Endothelial cell of umbilical vein (primary cell): ENCODE measurements at regions not wholly inside any gene's neighbourhood (a gene's known extent, or its start where the extent isn't known, plus 50 kb on each side); places are given as distances from the start of the nearest gene placed in this dataset.

Experiments
- CTCF ChIP-seq, 2 donors: IDR thresholded peaks; 1 replicate in 1 of 2; 2 replicates in 1 of 2; pipeline ENCODE4 v1.5.1; 2011; ENCODE audit warnings: low read length in 2 of 2, mild to moderate bottlenecking in 2 of 2, moderate library complexity in 2 of 2, control low read depth in 1 of 2, inconsistent platforms in 1 of 2, low read depth in 1 of 2; ENCODE audit not compliant: insufficient read depth in 1 of 2; ENCODE audit errors: extremely low read depth in 1 of 2
- EZH2 ChIP-seq: IDR thresholded peaks from 2 replicates; pipeline ENCODE4 v1.6.1; 2012; ENCODE audit warnings: borderline replicate concordance, low read depth, mild to moderate bottlenecking, moderate library complexity, low read length, inconsistent platforms; ENCODE audit not compliant: severe bottlenecking
- FOS ChIP-seq: IDR thresholded peaks from 2 replicates; pipeline ENCODE4 v1.6.1; 2011; ENCODE audit warnings: mild to moderate bottlenecking, low read length, moderate library complexity, borderline replicate concordance; ENCODE audit not compliant: insufficient read depth
- GATA2 ChIP-seq: IDR thresholded peaks from 2 replicates; pipeline ENCODE4 v1.7.0; 2011; ENCODE audit warnings: low read depth, mild to moderate bottlenecking, moderate library complexity, mixed read lengths, low read length; ENCODE audit not compliant: insufficient read length, insufficient read depth
- JUN ChIP-seq: IDR thresholded peaks from 2 replicates; pipeline ENCODE4 v1.6.1; 2011; ENCODE audit warnings: borderline replicate concordance, low read depth; ENCODE audit not compliant: insufficient read length, insufficient read depth
- MAX ChIP-seq: IDR thresholded peaks from 2 replicates; pipeline ENCODE4 v1.6.1; 2011; ENCODE audit not compliant: insufficient read depth, insufficient read length
- MYC ChIP-seq: IDR thresholded peaks from one replicate; pipeline ENCODE4 v1.6.1; 2011; ENCODE audit warnings: mild to moderate bottlenecking, low read depth, low read length
- POLR2A ChIP-seq: IDR thresholded peaks from 2 replicates; pipeline ENCODE4 v1.6.1; 2012; ENCODE audit warnings: low read depth, mild to moderate bottlenecking, control low read depth, low read length
- POLR2AphosphoS5 ChIP-seq: IDR thresholded peaks from 2 replicates; pipeline ENCODE4 v1.6.1; 2012; ENCODE audit warnings: low read depth, mild to moderate bottlenecking, control low read depth, low read length, moderate library complexity; ENCODE audit not compliant: insufficient read depth

- no peak for TF ChIP-seq EZH2
- no peak for TF ChIP-seq POLR2AphosphoS5
- TF ChIP-seq CTCF (IDR thresholded peaks at IDR 0.05; ENCODE audit: extremely low read depth in 1 of 2, insufficient read depth in 1 of 2, low read depth in 1 of 2, low read length in 2 of 2): no peak
- no peak for TF ChIP-seq POLR2A
- no peak for TF ChIP-seq MAX
- TF ChIP-seq JUN: no peak
- TF ChIP-seq FOS: no peak
- TF ChIP-seq GATA2: no peak
- no peak for TF ChIP-seq MYC
Observed at GRCh38 chr4:103359900-103360299, 161.8 kb upstream of the CENPE start.
